ENCODE measurements at regions not wholly inside any gene's neighbourhood (a gene's known extent, or its start where the extent isn't known, plus 50 kb on each side); places are given as distances from the start of the nearest gene placed in this dataset.

GRCh38 chr9:106670418-106670817 lies 192.5 kb upstream of the ZNF462 start:
- TF ChIP-seq POLR2A (IDR thresholded peaks at IDR 0.05; ENCODE audit: low read length): no peak
- TF ChIP-seq GATA1 (IDR thresholded peaks at IDR 0.05; ENCODE audit: low read depth, low read length): no peak
